ENCODE measurements at regions not wholly inside any gene's neighbourhood (a gene's known extent, or its start where the extent isn't known, plus 50 kb on each side); places are given as distances from the start of the nearest gene placed in this dataset.

DNA sequence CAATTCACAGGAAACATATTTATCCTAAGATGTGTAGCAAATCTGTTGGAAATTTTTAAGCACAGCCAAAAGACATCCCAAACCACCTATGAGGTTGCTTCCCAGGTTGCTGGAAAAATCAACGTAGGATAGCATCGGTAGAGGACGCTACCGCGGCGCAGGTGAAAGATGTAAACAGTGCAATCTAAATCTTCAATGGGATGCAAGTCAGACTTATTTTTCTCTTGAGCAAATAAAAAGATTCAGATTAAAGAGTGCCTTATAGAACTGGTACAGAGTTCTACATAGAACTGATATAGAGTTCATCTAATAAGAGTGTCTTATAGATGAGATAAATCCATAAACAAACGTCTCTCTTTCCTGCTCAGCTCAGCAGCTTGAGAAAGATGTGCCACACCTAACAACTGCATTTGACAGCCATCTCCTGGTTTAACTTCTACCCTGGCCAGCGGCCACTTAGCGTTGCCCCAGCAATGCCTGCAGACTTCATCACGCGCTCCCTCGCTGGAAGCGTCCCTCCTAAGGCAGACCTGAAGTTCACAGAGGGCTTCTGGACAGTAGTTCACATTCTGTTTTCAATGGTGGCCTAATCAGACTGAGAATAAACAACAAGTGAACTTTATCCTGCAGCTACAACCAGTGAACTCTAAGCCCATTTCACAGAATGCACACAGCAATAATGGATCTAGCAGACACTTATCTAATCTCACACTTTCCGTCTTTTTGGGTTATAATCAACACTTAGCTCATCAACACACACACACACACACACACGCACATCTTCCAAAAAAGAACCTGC lies 164.5 kb downstream of the TOMM20 start:
- no peak for TF ChIP-seq POLR2AphosphoS5 (IDR thresholded peaks at IDR 0.05; ENCODE audit: low read depth, low read length)
- TF ChIP-seq, protein P1, sequence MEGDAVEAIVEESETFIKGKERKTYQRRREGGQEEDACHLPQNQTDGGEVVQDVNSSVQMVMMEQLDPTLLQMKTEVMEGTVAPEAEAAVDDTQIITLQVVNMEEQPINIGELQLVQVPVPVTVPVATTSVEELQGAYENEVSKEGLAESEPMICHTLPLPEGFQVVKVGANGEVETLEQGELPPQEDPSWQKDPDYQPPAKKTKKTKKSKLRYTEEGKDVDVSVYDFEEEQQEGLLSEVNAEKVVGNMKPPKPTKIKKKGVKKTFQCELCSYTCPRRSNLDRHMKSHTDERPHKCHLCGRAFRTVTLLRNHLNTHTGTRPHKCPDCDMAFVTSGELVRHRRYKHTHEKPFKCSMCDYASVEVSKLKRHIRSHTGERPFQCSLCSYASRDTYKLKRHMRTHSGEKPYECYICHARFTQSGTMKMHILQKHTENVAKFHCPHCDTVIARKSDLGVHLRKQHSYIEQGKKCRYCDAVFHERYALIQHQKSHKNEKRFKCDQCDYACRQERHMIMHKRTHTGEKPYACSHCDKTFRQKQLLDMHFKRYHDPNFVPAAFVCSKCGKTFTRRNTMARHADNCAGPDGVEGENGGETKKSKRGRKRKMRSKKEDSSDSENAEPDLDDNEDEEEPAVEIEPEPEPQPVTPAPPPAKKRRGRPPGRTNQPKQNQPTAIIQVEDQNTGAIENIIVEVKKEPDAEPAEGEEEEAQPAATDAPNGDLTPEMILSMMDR (IDR thresholded peaks at IDR 0.05): no peak; the same call in 1 of the 2 replicates
- TF ChIP-seq, protein P2, sequence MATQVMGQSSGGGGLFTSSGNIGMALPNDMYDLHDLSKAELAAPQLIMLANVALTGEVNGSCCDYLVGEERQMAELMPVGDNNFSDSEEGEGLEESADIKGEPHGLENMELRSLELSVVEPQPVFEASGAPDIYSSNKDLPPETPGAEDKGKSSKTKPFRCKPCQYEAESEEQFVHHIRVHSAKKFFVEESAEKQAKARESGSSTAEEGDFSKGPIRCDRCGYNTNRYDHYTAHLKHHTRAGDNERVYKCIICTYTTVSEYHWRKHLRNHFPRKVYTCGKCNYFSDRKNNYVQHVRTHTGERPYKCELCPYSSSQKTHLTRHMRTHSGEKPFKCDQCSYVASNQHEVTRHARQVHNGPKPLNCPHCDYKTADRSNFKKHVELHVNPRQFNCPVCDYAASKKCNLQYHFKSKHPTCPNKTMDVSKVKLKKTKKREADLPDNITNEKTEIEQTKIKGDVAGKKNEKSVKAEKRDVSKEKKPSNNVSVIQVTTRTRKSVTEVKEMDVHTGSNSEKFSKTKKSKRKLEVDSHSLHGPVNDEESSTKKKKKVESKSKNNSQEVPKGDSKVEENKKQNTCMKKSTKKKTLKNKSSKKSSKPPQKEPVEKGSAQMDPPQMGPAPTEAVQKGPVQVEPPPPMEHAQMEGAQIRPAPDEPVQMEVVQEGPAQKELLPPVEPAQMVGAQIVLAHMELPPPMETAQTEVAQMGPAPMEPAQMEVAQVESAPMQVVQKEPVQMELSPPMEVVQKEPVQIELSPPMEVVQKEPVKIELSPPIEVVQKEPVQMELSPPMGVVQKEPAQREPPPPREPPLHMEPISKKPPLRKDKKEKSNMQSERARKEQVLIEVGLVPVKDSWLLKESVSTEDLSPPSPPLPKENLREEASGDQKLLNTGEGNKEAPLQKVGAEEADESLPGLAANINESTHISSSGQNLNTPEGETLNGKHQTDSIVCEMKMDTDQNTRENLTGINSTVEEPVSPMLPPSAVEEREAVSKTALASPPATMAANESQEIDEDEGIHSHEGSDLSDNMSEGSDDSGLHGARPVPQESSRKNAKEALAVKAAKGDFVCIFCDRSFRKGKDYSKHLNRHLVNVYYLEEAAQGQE (IDR thresholded peaks at IDR 0.05; ENCODE audit: insufficient read depth in 1 of 2, low read depth in 2 of 2, low read length in 1 of 2): no peak
- no peak for TF ChIP-seq SIN3A (IDR thresholded peaks at IDR 0.05; ENCODE audit: borderline replicate concordance, insufficient read depth, low read depth, low read length)
- TF ChIP-seq TCF7L2 (IDR thresholded peaks at IDR 0.05; ENCODE audit: low read depth, low read length): no peak

Data from Panc1 (cell line).